AG10803 (cell line): ENCODE measurements at regions not wholly inside any gene's neighbourhood (a gene's known extent, or its start where the extent isn't known, plus 50 kb on each side); places are given as distances from the start of the nearest gene placed in this dataset.

Source experiments
- DNase-seq: peaks from one replicate; pipeline ENCODE4 v3.0.0; 2010; ENCODE audit warnings: low read depth
- H3K4me3 ChIP-seq: 2 replicates; pipeline ENCODE4 v1.5.1; 2011; ENCODE audit warnings: mild to moderate bottlenecking, low read length, control low read depth
- TF ChIP-seq, protein P1 (sequence below): conservative IDR thresholded peaks from 2 replicates; pipeline ENCODE4 v1.5.1; 2011; ENCODE audit warnings: mild to moderate bottlenecking, low read length, control low read depth, inconsistent platforms

DNA sequence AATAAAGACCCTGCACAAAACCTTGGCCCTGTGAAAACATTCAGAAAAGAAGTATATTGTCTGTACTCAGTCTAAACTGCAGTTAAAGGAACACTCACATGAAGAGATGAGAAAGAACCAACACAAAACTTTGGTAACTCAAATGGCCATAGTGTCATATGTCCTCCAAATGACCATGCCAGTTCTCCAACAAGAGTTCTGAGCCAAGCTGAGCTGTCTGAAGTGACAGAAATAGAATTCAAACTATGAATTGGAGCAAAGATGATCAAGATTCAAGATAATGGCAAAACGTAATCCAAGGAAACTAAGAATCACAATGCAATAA lies 739.3 kb upstream of the NDST4 start:
- no peak for DNase-seq
- no peak overlapping the region for H3K4me3 ChIP-seq
- TF ChIP-seq, protein P1, sequence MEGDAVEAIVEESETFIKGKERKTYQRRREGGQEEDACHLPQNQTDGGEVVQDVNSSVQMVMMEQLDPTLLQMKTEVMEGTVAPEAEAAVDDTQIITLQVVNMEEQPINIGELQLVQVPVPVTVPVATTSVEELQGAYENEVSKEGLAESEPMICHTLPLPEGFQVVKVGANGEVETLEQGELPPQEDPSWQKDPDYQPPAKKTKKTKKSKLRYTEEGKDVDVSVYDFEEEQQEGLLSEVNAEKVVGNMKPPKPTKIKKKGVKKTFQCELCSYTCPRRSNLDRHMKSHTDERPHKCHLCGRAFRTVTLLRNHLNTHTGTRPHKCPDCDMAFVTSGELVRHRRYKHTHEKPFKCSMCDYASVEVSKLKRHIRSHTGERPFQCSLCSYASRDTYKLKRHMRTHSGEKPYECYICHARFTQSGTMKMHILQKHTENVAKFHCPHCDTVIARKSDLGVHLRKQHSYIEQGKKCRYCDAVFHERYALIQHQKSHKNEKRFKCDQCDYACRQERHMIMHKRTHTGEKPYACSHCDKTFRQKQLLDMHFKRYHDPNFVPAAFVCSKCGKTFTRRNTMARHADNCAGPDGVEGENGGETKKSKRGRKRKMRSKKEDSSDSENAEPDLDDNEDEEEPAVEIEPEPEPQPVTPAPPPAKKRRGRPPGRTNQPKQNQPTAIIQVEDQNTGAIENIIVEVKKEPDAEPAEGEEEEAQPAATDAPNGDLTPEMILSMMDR, result no peak

DNA sequence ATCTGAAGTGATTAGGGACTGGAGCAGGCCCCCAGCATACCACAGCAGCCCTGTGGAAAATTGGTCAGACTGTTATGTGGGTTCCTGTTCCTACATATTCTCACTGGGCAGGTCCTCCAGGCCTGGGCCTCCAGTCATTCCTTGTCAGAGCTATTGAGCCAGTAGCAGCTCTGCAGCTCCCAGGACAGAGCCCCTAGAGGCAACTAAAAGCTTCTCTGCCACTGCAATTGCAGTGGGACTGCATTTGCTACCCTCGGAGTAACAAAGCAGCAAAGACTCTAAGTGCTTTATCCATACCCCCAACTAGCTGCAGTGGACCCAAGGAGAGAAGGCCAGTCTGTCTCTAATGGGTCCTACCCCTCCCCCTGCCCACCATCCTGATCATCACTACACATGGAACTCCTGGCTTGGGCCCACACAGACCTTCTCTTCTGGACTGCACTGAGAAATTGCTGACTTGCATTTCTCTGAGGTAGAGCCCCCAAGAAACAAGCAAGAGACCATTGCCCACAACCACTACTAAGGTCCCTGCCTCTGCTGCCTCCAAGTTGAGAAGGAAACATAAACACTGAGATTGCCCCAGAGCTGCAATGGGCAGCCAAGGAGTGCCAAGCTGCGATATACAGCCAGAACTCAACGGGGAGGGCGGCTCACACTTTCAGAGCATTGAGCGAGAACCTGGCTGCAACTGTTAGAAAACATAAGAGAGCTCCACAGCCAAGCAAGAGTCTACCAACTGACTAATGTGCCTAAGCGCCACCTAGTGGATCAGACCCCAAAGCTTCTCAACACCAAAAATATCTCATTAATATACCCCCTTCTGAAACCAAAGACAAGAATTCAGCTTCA lies 738.7 kb upstream of the NDST4 start:
- TF ChIP-seq, protein P1, result peak; percentile 17; the same call in 1 of the 2 replicates
- DNase-seq, result no peak
- H3K4me3 ChIP-seq, result no peak overlapping the region

DNA sequence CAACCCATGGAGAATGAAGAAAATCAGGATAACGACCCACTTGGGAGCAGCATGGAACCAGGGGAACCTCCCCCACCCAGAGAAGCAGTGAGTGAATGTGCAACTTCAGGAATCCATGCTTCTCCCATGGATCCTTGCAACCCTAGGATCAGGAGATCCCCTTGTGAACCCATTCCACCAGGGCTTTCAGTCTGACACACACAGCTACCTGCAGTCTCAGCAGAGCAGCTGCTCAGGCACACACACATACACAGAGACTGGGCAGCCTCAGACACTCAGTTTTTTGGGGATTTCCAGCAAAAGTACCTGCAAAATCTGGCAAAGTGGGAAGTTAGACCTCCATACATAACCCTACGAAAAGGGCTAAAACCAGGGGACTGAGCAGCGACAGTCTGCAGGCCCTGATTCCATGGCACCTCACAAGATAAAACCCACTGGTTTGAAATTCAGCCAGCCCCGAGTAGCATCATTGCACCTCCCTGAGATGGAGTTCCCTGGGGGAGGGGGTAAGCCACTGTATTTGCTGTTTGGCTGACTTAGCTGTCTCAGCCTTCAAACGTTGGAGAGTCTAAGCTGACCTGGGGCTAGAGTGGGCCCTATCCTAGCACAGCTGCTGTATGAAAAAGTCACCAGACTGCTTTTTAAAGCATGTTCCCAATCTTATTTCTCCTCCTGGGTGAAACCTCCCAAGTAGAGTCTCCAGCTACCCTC lies 737.5 kb upstream of the NDST4 start:
- TF ChIP-seq, protein P1, result no peak
- no peak for DNase-seq
- no peak overlapping the region for H3K4me3 ChIP-seq

DNA sequence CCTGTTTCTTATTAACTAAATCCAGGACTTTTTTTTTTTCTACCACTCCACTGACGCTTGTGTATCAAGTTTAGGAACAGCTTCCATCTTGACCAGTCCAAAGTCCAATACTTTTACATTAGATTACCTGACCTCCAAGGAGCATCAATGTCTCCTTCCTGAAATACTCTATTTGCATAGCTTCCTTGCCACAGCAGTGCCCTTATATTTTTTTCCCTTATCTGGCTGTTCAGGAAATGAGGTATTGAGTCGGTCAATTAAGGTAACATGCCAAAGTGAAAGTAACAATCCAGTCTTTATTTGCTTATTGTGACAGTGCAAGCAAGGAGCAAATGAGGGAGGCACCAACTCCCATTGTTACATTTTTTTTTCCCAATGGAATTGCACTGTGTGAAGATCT lies 730.8 kb upstream of the NDST4 start:
- DNase-seq, result no peak
- TF ChIP-seq, protein P1, result no peak
- no peak overlapping the region for H3K4me3 ChIP-seq

DNA sequence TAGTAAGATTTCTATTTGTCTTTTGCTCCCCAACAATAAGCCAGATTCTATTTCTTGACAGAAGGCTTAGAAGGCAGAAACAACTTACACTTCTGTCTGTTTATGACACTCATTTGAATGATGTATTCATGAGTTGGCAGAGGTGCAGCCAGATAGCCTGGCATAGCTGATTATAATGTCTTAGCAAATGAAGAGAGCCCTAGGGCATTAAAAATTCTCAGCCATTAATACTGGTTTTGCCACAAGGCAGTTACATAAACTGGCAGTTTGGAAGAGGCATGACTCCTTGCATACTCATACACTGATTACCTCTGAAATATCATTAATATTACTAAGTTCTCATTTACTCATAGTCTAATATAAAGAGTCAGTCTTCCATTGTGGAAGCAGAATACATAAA lies 728.5 kb upstream of the NDST4 start:
- DNase-seq, result no peak
- TF ChIP-seq, protein P1, result no peak
- no peak overlapping the region for H3K4me3 ChIP-seq

DNA sequence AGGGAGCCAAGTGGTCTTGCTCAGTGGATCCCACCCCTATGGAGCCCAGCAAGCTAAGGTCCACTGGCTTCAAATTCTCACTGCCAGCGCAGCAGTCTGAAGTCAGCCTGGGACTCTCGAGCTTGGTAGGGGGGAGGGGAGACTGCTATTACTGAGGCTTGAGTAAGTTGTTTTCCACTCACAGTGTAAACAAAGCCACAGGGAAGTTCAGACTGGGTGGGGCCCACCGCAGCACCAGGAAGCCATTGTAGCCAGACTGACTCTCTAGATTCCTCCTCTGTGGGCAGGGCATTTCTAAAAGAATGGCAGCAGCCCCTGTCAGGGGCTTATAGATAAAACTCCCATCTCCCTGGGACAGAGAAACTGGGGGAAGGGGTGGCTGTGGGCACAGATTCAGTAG lies 721.0 kb upstream of the NDST4 start:
- no peak for DNase-seq
- no peak overlapping the region for H3K4me3 ChIP-seq
- TF ChIP-seq, protein P1, result no peak

DNA sequence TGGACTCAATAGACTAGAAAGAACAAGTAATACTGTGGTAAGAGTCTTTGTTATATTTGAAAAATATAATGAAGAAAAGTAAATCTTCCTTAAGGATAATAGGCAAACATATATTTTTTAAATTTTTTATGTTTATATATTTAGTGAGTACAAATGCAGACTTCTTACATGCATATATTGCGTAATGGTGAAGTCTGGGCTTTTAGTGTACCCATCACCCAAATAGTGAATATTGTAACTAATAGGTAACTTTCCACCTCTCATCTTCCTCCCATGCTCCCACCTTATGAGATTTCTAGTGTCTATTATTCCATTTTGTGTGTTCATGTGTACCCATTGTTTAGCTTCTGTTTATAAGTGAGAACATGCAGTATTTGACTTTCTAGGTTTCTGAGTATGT lies 711.2 kb upstream of the NDST4 start:
- no peak overlapping the region for H3K4me3 ChIP-seq
- no peak for DNase-seq
- TF ChIP-seq, protein P1, result no peak
